Right lobe of liver (tissue), 6 donors: ENCODE measurements at regions not wholly inside any gene's neighbourhood (a gene's known extent, or its start where the extent isn't known, plus 50 kb on each side); places are given as distances from the start of the nearest gene placed in this dataset.

Experiments
- ATAC-seq, 4 donors: fragments of 200-7000 bp; cut with Tn5 transposase; one replicate each; pipeline ENCODE4 v1.9.1; 2020; ENCODE audit warnings: mild to moderate bottlenecking in 4 of 4, moderate library complexity in 4 of 4
- DNase-seq, 3 donors: peaks; one replicate each; pipeline ENCODE4 v3.0.0-alpha.2; 2020
- H3K27ac ChIP-seq, 3 donors: fragments of 200-600 bp; one replicate each; pipeline ENCODE4 v1.8.0; 2022
- H3K27me3 ChIP-seq, 2 donors: fragments of 200-600 bp; one replicate each; pipeline ENCODE4 v1.8.0; 2022
- H3K36me3 ChIP-seq, 4 donors: fragments of 200-600 bp; sonication (generic) in 1 of 4; one replicate each; pipeline versions ENCODE4 v1.5.1 to v1.8.0; 2017 to 2022; ENCODE audit warnings: control low read depth in 1 of 4
- H3K4me1 ChIP-seq, 4 donors: fragments of 200-600 bp; sonication (generic) in 1 of 4; one replicate each; pipeline versions ENCODE4 v1.5.1 to v1.8.0; 2017 to 2022; ENCODE audit warnings: control low read depth in 1 of 4
- H3K4me3 ChIP-seq, 3 donors: fragments of 200-600 bp; one replicate each; pipeline ENCODE4 v1.8.0; 2022
- H3K9me3 ChIP-seq, 4 donors: fragments of 200-600 bp; sonication (generic) in 1 of 4; one replicate each; pipeline versions ENCODE4 v1.5.1 to v1.8.0; 2017 to 2022; ENCODE audit warnings: control low read depth in 1 of 4
- POLR2A ChIP-seq: fragments of 450-650 bp; IDR thresholded peaks from one replicate; pipeline ENCODE4 v1.6.1; 2017; ENCODE audit warnings: antibody characterized with exemption, mild to moderate bottlenecking
- WGBS: methylation state at CpG from one replicate; pipeline ENCODE4 v1.1.6; 2018; ENCODE audit warnings: low coverage, low lambda C conversion rate; ENCODE audit not compliant: insufficient coverage; ENCODE audit errors: missing lambda C conversion rate; 5-methylcytosine and 5-hydroxymethylcytosine counted together
- intact Hi-C, 2 donors: fragments of 100-400 bp; cut with DNase I; formaldehyde crosslinking; loops; one replicate each; pipeline versions ENCODE4 v1.11.2 to v1.14.1; 2022
- TF ChIP-seq, protein P1 (sequence below), 4 donors: fragments of 200-600 bp in 3 of 4; fragments of 450-650 bp in 1 of 4; IDR thresholded peaks; one replicate each; pipeline versions ENCODE4 v1.5.1 to v1.8.0; 2016 to 2022; ENCODE audit warnings: antibody characterized with exemption in 4 of 4, mild to moderate bottlenecking in 2 of 4
- donor health status: DM: no; HTN: yes; CAD: no.
- donor health status: DM: no; HTN: no; CAD: no.
- donor health status: DM: no; HTN: no; CAD: no.
- donor health status: DM: no; HTN: yes; CAD: no.
- donor health status: DM: no; HTN: yes; CAD: no.

DNA sequence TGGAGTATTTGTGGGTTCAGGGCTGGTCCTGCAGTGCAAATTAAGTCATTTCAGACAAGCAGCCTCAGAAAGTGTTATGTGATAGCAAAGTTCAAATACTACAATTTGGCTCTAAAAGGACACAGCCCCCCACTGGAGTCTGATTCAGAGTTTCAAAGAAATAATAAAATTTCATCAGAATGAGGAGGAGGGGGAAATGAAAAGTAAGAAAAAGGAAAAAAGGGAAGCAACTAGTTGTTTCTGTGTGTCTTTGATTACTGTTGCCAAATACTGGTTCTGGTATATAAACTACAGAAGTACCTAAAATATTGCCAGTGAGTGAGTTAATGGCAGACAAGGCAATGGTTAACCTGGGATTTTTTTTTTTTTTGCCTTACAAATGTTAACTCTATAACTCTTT is 773.9 kb downstream of the BCL11A start:
- Histone ChIP-seq H3K36me3 (no peaks in the 10 kb centered on the region), H3K9me3 (no peaks in the 10 kb centered on the region), H3K4me1 (no peaks in the 10 kb centered on the region), H3K27me3 (no peaks in the 10 kb centered on the region), H3K4me3 (no peak overlapping the region), H3K27ac (no peak overlapping the region)
- no peak for TF ChIP-seq POLR2A
- TF ChIP-seq, protein P1, sequence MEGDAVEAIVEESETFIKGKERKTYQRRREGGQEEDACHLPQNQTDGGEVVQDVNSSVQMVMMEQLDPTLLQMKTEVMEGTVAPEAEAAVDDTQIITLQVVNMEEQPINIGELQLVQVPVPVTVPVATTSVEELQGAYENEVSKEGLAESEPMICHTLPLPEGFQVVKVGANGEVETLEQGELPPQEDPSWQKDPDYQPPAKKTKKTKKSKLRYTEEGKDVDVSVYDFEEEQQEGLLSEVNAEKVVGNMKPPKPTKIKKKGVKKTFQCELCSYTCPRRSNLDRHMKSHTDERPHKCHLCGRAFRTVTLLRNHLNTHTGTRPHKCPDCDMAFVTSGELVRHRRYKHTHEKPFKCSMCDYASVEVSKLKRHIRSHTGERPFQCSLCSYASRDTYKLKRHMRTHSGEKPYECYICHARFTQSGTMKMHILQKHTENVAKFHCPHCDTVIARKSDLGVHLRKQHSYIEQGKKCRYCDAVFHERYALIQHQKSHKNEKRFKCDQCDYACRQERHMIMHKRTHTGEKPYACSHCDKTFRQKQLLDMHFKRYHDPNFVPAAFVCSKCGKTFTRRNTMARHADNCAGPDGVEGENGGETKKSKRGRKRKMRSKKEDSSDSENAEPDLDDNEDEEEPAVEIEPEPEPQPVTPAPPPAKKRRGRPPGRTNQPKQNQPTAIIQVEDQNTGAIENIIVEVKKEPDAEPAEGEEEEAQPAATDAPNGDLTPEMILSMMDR (IDR thresholded peaks at IDR 0.05): no peak
- ATAC-seq: no peak
- intact Hi-C loops: no loop called here
- no peak for DNase-seq

DNA sequence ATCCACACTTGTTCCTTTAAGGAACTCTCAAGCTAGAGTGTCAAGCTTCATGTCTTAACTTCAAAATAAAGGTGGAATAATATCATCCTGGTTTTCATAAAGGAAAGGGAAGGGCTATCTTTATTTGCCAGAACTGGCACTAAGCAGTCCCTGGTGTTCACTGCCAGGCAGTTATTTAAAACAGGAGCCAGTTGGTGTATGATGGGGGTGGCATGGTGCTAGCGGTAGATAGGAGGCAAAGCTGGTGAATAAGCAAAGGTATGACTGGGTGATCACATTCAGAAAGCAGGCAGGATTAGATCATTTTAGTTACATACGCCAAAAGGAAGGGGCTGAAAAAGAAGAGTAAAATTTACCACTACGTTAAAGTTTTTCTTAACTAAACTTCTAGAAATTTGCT is 776.3 kb downstream of the BCL11A start:
- DNase-seq: no peak
- Histone ChIP-seq H3K4me1 (no peaks in the 10 kb centered on the region), H3K4me3 (no peak overlapping the region), H3K9me3 (no peaks in the 10 kb centered on the region), H3K27me3 (no peaks in the 10 kb centered on the region), H3K36me3 (no peaks in the 10 kb centered on the region), H3K27ac (no peak overlapping the region)
- intact Hi-C loops: no loop called here
- no peak for TF ChIP-seq POLR2A
- TF ChIP-seq, protein P1 (IDR thresholded peaks at IDR 0.05): no peak
- 87% methylated on average over 3 of the region's 3 CpGs for WGBS
- no peak for ATAC-seq

DNA sequence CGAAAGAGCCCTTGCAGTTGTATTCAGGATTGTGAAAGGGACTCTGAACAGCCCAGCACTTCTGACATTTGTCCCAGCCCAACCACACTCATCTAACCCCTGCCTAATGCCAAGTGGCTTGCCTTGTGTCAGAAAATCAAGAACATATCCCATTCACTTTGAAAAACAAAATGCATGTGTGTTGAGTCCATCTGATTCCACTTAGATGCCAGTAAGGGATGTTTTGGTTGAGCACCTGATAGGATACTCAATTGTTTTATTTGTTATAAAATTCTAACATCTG is 776.8 kb downstream of the BCL11A start:
- ATAC-seq (no peak), DNase-seq (no peak)
- Histone ChIP-seq H3K27ac (no peak overlapping the region), H3K27me3 (no peaks in the 10 kb centered on the region), H3K36me3 (no peaks in the 10 kb centered on the region), H3K9me3 (no peaks in the 10 kb centered on the region), H3K4me1 (no peaks in the 10 kb centered on the region), H3K4me3 (no peak overlapping the region)
- intact Hi-C loops: no loop called here
- 50% methylated on average over 1 of the region's 1 CpG for WGBS
- TF ChIP-seq POLR2A: no peak
- TF ChIP-seq, protein P1 (IDR thresholded peaks at IDR 0.05): no peak

DNA sequence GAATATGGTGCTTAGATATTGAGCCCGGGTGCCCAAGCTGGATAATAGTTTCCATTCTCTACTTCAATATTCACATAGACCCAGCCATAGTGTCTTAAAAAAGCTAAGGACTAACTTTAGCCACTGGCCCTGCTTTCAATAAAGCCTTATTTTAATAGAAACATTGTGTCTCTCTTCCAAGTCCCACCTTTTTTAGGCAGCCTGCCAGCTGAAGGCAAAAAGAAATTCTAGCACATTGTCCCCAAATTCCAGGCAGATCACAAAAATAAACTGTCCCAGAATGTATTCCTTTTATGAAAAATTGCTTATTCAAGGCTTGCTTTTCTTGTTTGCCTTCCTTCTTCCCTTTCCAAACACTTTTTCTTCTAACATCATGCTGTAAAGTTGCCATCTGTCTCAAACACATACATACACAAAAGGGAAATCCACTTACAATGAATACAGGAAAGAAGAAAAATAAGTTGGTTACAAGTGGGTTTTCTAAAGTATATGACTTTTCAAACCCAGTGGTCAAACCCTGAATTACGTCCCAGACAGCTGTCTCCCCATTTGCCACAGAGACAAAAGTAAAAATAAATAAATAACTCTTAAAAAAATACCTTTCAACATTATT is 778.5 kb downstream of the BCL11A start:
- WGBS: 41% methylated on average over 2 of the region's 2 CpGs
- no peaks in the 10 kb centered on the region for H3K4me1 ChIP-seq
- no peak for TF ChIP-seq POLR2A
- TF ChIP-seq, protein P1 (IDR thresholded peaks at IDR 0.05): no peak
- intact Hi-C loops: no loop called here
- no peaks in the 10 kb centered on the region for H3K36me3 ChIP-seq
- DNase-seq (no peak), ATAC-seq (no peak)
- H3K9me3 ChIP-seq: no peaks in the 10 kb centered on the region
- no peak overlapping the region for H3K4me3 ChIP-seq
- H3K27me3 ChIP-seq: no peaks in the 10 kb centered on the region
- H3K27ac ChIP-seq: no peak overlapping the region

GRCh38 chr2:59770651-59771050 is 782.8 kb downstream of the BCL11A start:
- TF ChIP-seq POLR2A: no peak
- TF ChIP-seq, protein P1 (IDR thresholded peaks at IDR 0.05): no peak
- Histone ChIP-seq H3K9me3 (no peaks in the 10 kb centered on the region), H3K27me3 (no peaks in the 10 kb centered on the region), H3K4me1 (no peaks in the 10 kb centered on the region), H3K27ac (no peak overlapping the region), H3K36me3 (no peaks in the 10 kb centered on the region), H3K4me3 (no peak overlapping the region)
- DNase-seq: no peak
- 55% methylated on average over 2 of the region's 2 CpGs for WGBS
- ATAC-seq: no peak
- intact Hi-C loops: no loop called here
